ENCODE measurements at regions not wholly inside any gene's neighbourhood (a gene's known extent, or its start where the extent isn't known, plus 50 kb on each side); places are given as distances from the start of the nearest gene placed in this dataset.
A peak's percentile ranks its signal among the peaks of the same experiment; 100 is the strongest.
"Not testable (repeated sequence)": the region's sequence is repeated elsewhere in the genome, so short reads cannot be mapped to it uniquely, and the experiment has no call there.

- H3K9me3 ChIP-seq (replicated peaks in 1 of 2; ENCODE audit: control insufficient read depth in 1 of 2, insufficient read depth in 1 of 2, low read length in 2 of 2); H3K36me3 ChIP-seq (replicated peaks in 1 of 2; ENCODE audit: control insufficient read depth in 1 of 2, insufficient read depth in 2 of 2, low read length in 2 of 2); H4K20me1 ChIP-seq (ENCODE audit: insufficient read depth, low read length); H3K4me3 ChIP-seq (replicated peaks in 1 of 3; ENCODE audit: low read depth in 2 of 3, low read length in 3 of 3); H3K27ac Mint-ChIP-seq; H3K27me3 Mint-ChIP-seq (ENCODE audit: low read depth in 3 of 3); H3K36me3 Mint-ChIP-seq; H3K27ac ChIP-seq (ENCODE audit: low read depth in 1 of 2, low read length in 2 of 2); H3K9me3 Mint-ChIP-seq; H3K79me2 ChIP-seq (ENCODE audit: insufficient read depth, low read length); H3K27me3 ChIP-seq (ENCODE audit: control insufficient read depth in 2 of 2, insufficient read depth in 2 of 2, low read length in 2 of 2); H3K9ac ChIP-seq (ENCODE audit: insufficient read depth, low read length, poor library complexity, severe bottlenecking); H3K4me1 ChIP-seq (ENCODE audit: control insufficient read depth in 1 of 2, insufficient read depth in 2 of 2, low read length in 2 of 2); DNase-seq; H3K4me2 ChIP-seq (replicated peaks; ENCODE audit: extremely low read depth, low read length, poor library complexity, severe bottlenecking); H2AFZ ChIP-seq (ENCODE audit: insufficient read depth, low read depth, low read length, poor library complexity, severe bottlenecking); H3K4me1 Mint-ChIP-seq; H3K4me3 Mint-ChIP-seq; intact Hi-C loops (cut with micrococcal nuclease): not testable (repeated sequence)
- TF ChIP-seq, protein P1, sequence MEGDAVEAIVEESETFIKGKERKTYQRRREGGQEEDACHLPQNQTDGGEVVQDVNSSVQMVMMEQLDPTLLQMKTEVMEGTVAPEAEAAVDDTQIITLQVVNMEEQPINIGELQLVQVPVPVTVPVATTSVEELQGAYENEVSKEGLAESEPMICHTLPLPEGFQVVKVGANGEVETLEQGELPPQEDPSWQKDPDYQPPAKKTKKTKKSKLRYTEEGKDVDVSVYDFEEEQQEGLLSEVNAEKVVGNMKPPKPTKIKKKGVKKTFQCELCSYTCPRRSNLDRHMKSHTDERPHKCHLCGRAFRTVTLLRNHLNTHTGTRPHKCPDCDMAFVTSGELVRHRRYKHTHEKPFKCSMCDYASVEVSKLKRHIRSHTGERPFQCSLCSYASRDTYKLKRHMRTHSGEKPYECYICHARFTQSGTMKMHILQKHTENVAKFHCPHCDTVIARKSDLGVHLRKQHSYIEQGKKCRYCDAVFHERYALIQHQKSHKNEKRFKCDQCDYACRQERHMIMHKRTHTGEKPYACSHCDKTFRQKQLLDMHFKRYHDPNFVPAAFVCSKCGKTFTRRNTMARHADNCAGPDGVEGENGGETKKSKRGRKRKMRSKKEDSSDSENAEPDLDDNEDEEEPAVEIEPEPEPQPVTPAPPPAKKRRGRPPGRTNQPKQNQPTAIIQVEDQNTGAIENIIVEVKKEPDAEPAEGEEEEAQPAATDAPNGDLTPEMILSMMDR (IDR thresholded peaks at IDR 0.05): peak; percentile 5
- WGBS (ENCODE audit: insufficient coverage): no CpG with 5 or more reads among the region's 3 CpGs
These were observed 55.4 kb upstream of the NUTM2D start for GRCh38 chr10:87302132-87302531.

DNA sequence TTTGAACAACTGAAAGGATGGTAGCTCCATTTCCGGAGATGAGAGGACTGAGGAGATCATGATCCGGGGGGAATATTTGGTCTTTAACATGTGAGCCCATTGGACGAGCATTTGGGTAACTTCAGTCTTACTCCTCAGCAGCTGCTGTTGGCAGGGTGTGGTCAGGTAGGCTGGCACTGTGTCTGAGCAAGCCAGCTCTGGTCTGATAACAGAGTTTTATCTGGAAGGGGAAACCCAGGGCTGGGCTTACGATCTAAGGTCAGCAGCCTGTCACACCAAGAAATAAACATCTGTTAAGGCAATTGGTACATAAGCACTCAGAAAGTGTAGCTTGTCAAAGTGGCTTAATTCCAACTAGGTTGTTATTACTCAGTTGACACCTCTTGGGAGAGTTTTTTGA, 53.8 kb upstream of the NUTM2D start:
- H3K27me3 Mint-ChIP-seq (ENCODE audit: low read depth in 3 of 3); H3K27ac ChIP-seq (ENCODE audit: low read depth in 1 of 2, low read length in 2 of 2); intact Hi-C loops (cut with micrococcal nuclease); H3K9ac ChIP-seq (ENCODE audit: insufficient read depth, low read length, poor library complexity, severe bottlenecking); H3K36me3 ChIP-seq (replicated peaks in 1 of 2; ENCODE audit: control insufficient read depth in 1 of 2, insufficient read depth in 2 of 2, low read length in 2 of 2); H3K4me1 ChIP-seq (ENCODE audit: control insufficient read depth in 1 of 2, insufficient read depth in 2 of 2, low read length in 2 of 2); H3K9me3 Mint-ChIP-seq; H2AFZ ChIP-seq (ENCODE audit: insufficient read depth, low read depth, low read length, poor library complexity, severe bottlenecking); H3K9me3 ChIP-seq (replicated peaks in 1 of 2; ENCODE audit: control insufficient read depth in 1 of 2, insufficient read depth in 1 of 2, low read length in 2 of 2); H3K4me2 ChIP-seq (replicated peaks; ENCODE audit: extremely low read depth, low read length, poor library complexity, severe bottlenecking); H4K20me1 ChIP-seq (ENCODE audit: insufficient read depth, low read length); H3K27ac Mint-ChIP-seq; H3K27me3 ChIP-seq (ENCODE audit: control insufficient read depth in 2 of 2, insufficient read depth in 2 of 2, low read length in 2 of 2); H3K36me3 Mint-ChIP-seq; H3K4me1 Mint-ChIP-seq; H3K4me3 ChIP-seq (replicated peaks in 1 of 3; ENCODE audit: low read depth in 2 of 3, low read length in 3 of 3); H3K4me3 Mint-ChIP-seq; H3K79me2 ChIP-seq (ENCODE audit: insufficient read depth, low read length); DNase-seq: not testable (repeated sequence)
- no CpG with 5 or more reads among the region's 4 CpGs for whole genome bisulfite sequencing (ENCODE audit: insufficient coverage)

DNA sequence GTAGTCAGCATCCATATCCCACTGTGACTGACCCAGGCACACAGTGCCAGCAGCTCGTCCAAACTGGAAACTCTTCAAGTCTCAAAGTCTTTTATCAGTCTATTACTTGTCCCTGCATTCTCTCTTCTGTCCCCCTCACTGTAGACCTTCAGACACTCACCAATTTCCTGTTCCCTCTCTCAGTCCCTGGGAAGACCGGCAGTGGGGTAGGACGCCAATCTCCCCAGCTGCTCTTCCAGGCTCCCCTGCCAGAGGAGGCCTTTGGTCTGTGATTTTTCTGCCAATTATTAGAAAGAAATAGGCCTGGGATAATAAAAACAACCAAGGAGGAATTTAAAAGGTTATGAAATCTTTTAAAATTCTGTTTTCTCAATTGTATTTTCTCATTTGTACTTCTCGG, 50.9 kb upstream of the NUTM2D start:
- H3K79me2 ChIP-seq (ENCODE audit: insufficient read depth, low read length); H3K9ac ChIP-seq (ENCODE audit: insufficient read depth, low read length, poor library complexity, severe bottlenecking); H3K36me3 Mint-ChIP-seq; H4K20me1 ChIP-seq (ENCODE audit: insufficient read depth, low read length); H3K4me2 ChIP-seq (replicated peaks; ENCODE audit: extremely low read depth, low read length, poor library complexity, severe bottlenecking); H3K27me3 ChIP-seq (ENCODE audit: control insufficient read depth in 2 of 2, insufficient read depth in 2 of 2, low read length in 2 of 2); H3K4me3 Mint-ChIP-seq; H2AFZ ChIP-seq (ENCODE audit: insufficient read depth, low read depth, low read length, poor library complexity, severe bottlenecking); H3K9me3 ChIP-seq (replicated peaks in 1 of 2; ENCODE audit: control insufficient read depth in 1 of 2, insufficient read depth in 1 of 2, low read length in 2 of 2); H3K36me3 ChIP-seq (replicated peaks in 1 of 2; ENCODE audit: control insufficient read depth in 1 of 2, insufficient read depth in 2 of 2, low read length in 2 of 2); H3K27me3 Mint-ChIP-seq (ENCODE audit: low read depth in 3 of 3); H3K9me3 Mint-ChIP-seq; H3K27ac Mint-ChIP-seq; H3K4me1 Mint-ChIP-seq; H3K4me3 ChIP-seq (replicated peaks in 1 of 3; ENCODE audit: low read depth in 2 of 3, low read length in 3 of 3); DNase-seq; intact Hi-C loops (cut with micrococcal nuclease); H3K4me1 ChIP-seq (ENCODE audit: control insufficient read depth in 1 of 2, insufficient read depth in 2 of 2, low read length in 2 of 2); H3K27ac ChIP-seq (ENCODE audit: low read depth in 1 of 2, low read length in 2 of 2): not testable (repeated sequence)
- no CpG with 5 or more reads among the region's 4 CpGs for WGBS (ENCODE audit: insufficient coverage)
